Type B pancreatic cell (in vitro differentiated cells): ENCODE measurements at regions not wholly inside any gene's neighbourhood (a gene's known extent, or its start where the extent isn't known, plus 50 kb on each side); places are given as distances from the start of the nearest gene placed in this dataset.
A peak's percentile ranks its signal among the peaks of the same experiment; 100 is the strongest.

ENCODE experiments used
- DNase-seq: peaks from one replicate; pipeline ENCODE4 v3.0.0; 2021; ENCODE audit warnings: mixed read lengths; ENCODE audit not compliant: unreplicated experiment; ENCODE audit errors: extremely low spot score
- H3K27ac Mint-ChIP-seq: 2 replicates; pipeline ENCODE4 v1.8.0; 2021; ENCODE audit warnings: mild to moderate bottlenecking, mixed read lengths
- H3K27me3 Mint-ChIP-seq: 2 replicates; pipeline ENCODE4 v1.8.0; 2021; ENCODE audit warnings: mixed read lengths
- H3K36me3 Mint-ChIP-seq: 2 replicates; pipeline ENCODE4 v1.8.0; 2021; ENCODE audit warnings: mixed read lengths
- H3K4me1 Mint-ChIP-seq: one replicate; pipeline ENCODE4 v1.8.0; 2021; ENCODE audit warnings: mixed read lengths; ENCODE audit not compliant: unreplicated experiment
- H3K4me3 Mint-ChIP-seq: 2 replicates; pipeline ENCODE4 v1.8.0; 2021; ENCODE audit warnings: mild to moderate bottlenecking, mixed read lengths
- H3K9me3 Mint-ChIP-seq: 2 replicates; pipeline ENCODE4 v1.8.0; 2021; ENCODE audit warnings: mixed read lengths
- CTCF ChIP-seq: fragments of 200-600 bp; sonication (generic); conservative IDR thresholded peaks from 2 replicates; pipeline ENCODE4 v1.5.0; 2021; ENCODE audit warnings: antibody characterized with exemption, mild to moderate bottlenecking

DNA sequence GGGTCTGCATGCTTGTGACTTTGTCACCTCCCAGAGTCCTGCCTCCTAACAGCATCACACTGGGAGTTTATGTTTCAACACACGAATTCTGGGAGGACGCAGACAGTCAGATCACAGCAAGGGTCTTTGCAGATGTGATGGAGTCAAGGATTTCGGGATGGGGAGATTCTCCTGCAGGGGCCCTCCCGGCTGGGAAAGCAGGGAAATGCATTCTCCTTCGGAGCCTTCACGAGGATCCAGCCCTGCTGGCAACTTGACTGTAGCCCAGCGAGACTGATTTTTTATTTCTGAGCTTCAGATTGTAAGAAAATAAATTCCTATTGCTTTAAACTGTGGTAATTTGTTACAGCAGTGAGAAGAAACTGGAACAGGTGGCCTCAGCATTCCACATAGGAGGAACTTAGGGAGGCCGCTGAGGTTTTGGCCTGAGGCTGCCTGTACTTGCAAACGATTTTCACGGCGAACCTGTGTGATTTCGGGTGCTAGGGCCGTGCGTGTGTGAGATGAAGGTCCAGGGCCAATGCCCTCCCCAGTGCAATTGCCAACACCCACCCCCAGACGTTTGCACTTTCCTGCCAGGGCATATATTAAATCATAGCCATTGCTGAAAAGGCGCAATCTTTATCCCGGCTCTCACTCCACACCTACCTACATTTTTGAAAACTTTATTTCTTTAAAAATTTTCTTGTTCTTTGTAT, 79.8 kb downstream of the ASB1 start:
- Mint-ChIP-seq H3K27ac (no peak overlapping the region), H3K27me3 (peaks cover 5% of the 10 kb centered on the region), H3K9me3 (no peaks in the 10 kb centered on the region), H3K4me3 (no peak overlapping the region), H3K36me3 (no peaks in the 10 kb centered on the region), H3K4me1 (peaks cover 31% of the 10 kb centered on the region)
- TF ChIP-seq CTCF, result no peak
- no peak for DNase-seq

- Mint-ChIP-seq H3K4me1 (peaks cover 28% of the 10 kb centered on the region), H3K9me3 (no peaks in the 10 kb centered on the region), H3K27me3 (peaks cover 5% of the 10 kb centered on the region), H3K36me3 (no peaks in the 10 kb centered on the region), H3K27ac (no peak overlapping the region), H3K4me3 (no peak overlapping the region)
- DNase-seq, result no peak
- TF ChIP-seq CTCF, result no peak
Measured at GRCh38 chr2:238507836-238508235, 81.1 kb downstream of the ASB1 start.

- no peak for TF ChIP-seq CTCF
- DNase-seq, result no peak
- Mint-ChIP-seq H3K4me3 (no peak overlapping the region), H3K27ac (peak overlapping the region; percentile 30), H3K9me3 (no peaks in the 10 kb centered on the region), H3K4me1 (peaks cover 28% of the 10 kb centered on the region), H3K27me3 (peaks cover 5% of the 10 kb centered on the region), H3K36me3 (no peaks in the 10 kb centered on the region)
Measured at GRCh38 chr2:238509151-238509835, 82.6 kb downstream of the ASB1 start.

DNA sequence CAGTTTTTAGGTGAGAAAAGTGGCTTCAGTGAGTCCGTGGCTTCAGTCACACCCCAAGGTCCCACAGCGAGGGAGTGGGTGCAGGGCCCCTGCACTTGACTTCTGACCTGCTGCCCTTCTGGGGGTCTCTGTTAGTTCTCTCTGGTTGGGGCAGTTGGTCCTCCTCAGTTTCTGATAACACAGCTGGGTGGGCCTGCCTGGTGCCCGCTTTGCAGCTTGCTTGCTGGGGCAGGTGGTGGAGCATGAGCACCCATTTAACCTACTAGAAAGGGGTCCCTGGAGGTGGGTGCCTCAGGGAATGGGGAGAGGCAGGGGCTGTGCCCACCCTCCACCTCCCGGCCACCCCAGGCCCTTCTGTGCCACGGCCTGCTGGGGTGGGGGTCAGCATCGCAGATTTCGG, 83.2 kb downstream of the ASB1 start:
- Mint-ChIP-seq H3K27ac (no peak overlapping the region), H3K27me3 (peaks cover 5% of the 10 kb centered on the region), H3K9me3 (no peaks in the 10 kb centered on the region), H3K4me3 (no peak overlapping the region), H3K4me1 (peaks cover 28% of the 10 kb centered on the region), H3K36me3 (no peaks in the 10 kb centered on the region)
- no peak for DNase-seq
- TF ChIP-seq CTCF, result no peak

DNA sequence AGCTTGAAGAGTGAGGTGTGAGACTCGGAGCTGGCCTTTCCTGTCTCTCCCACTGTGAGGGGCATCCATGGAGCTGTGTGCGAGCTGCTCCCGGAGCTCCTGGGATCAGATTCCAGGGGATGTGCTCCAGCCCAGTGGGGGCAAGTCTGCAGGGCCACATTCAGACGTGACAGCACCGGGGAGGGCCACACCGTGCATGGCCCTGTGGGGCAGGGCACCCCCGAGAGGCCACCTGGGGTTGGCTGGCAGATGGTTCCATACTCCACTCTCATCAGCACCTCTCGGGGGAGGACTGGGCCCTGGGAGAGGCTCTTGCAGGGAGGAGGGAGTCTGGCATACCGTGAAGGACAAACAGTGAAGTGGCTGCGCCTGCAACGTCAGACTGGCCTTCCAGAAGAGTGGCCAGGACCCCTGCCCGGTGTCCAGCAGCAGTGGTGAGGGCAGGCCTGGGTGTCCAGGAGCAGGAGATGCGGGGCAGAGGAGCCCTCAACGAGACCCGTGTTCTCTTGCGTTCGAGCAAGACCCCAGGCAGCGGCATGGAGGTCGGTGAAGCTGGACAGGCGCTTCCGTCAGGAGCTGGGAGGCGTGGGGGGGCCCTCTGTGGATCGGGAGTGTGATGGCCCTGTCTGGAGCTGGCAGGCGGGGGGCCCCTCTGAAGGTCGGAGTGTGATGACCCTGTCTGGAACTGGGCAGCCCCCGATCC, 84.3 kb downstream of the ASB1 start:
- no peak for TF ChIP-seq CTCF
- no peaks in the 10 kb centered on the region for H3K9me3 Mint-ChIP-seq
- no peaks in the 10 kb centered on the region for H3K36me3 Mint-ChIP-seq
- no peak for DNase-seq
- peaks cover 5% of the 10 kb centered on the region for H3K27me3 Mint-ChIP-seq
- H3K27ac Mint-ChIP-seq, result no peak overlapping the region
- peaks cover 28% of the 10 kb centered on the region for H3K4me1 Mint-ChIP-seq
- H3K4me3 Mint-ChIP-seq, result no peak overlapping the region
